ENCODE measurements at regions not wholly inside any gene's neighbourhood (a gene's known extent, or its start where the extent isn't known, plus 50 kb on each side); places are given as distances from the start of the nearest gene placed in this dataset.

GRCh38 chr2:144959416-144959815 is 439.5 kb upstream of the ZEB2 start:
- no peak for DNase-seq
- peaks cover 0 to 3% (median under 1%) of the 10 kb centered on the region in 5 experiments for H3K9me3 ChIP-seq (ENCODE audit: control extremely low read depth in 1 of 5, control insufficient read depth in 4 of 5, insufficient read depth in 2 of 5, low read depth in 1 of 5, low read length in 4 of 5)
- WGBS (ENCODE audit: insufficient coverage), result 100% methylated on average over 1 of the region's 2 CpGs
- H3K4me3 ChIP-seq (ENCODE audit: control insufficient read depth in 1 of 7, extremely low read depth in 1 of 7, insufficient read depth in 4 of 7, low read depth in 2 of 7, low read length in 6 of 7), result no peak overlapping the region
- POLR2A ChIA-PET, result no interaction called here
- CTCF ChIA-PET, result no interaction called here
- H3K36me3 ChIP-seq (ENCODE audit: control insufficient read depth in 4 of 4, insufficient read depth in 4 of 4, low read length in 3 of 4), result no peaks in the 10 kb centered on the region
- H3K4me1 ChIP-seq (ENCODE audit: control extremely low read depth in 1 of 4, control insufficient read depth in 4 of 4, insufficient read depth in 4 of 4, low read length in 3 of 4), result no peaks in the 10 kb centered on the region
- H3K27ac ChIP-seq (ENCODE audit: insufficient read depth in 1 of 2, low read depth in 1 of 2, low read length in 2 of 2, poor library complexity in 1 of 2, severe bottlenecking in 2 of 2), result no peak overlapping the region
- H3K27me3 ChIP-seq (replicated peaks in 2 of 5; ENCODE audit: control insufficient read depth in 4 of 5, insufficient read depth in 5 of 5, low read length in 4 of 5), result no peaks in the 10 kb centered on the region

- H3K27ac ChIP-seq (ENCODE audit: insufficient read depth in 1 of 2, low read depth in 1 of 2, low read length in 2 of 2, poor library complexity in 1 of 2, severe bottlenecking in 2 of 2), result no peak overlapping the region
- no peaks in the 10 kb centered on the region for H3K36me3 ChIP-seq (ENCODE audit: control insufficient read depth in 4 of 4, insufficient read depth in 4 of 4, low read length in 3 of 4)
- H3K4me3 ChIP-seq (ENCODE audit: control insufficient read depth in 1 of 7, extremely low read depth in 1 of 7, insufficient read depth in 4 of 7, low read depth in 2 of 7, low read length in 6 of 7), result no peak overlapping the region
- H3K9me3 ChIP-seq (ENCODE audit: control extremely low read depth in 1 of 5, control insufficient read depth in 4 of 5, insufficient read depth in 2 of 5, low read depth in 1 of 5, low read length in 4 of 5), result no peaks in the 10 kb centered on the region
- WGBS (ENCODE audit: insufficient coverage), result 95% methylated on average over 2 of the region's 3 CpGs
- ChIA-PET CTCF (no interaction called here), POLR2A (no interaction called here)
- H3K27me3 ChIP-seq (replicated peaks in 2 of 5; ENCODE audit: control insufficient read depth in 4 of 5, insufficient read depth in 5 of 5, low read length in 4 of 5), result no peaks in the 10 kb centered on the region
- no peak for DNase-seq
- H3K4me1 ChIP-seq (ENCODE audit: control extremely low read depth in 1 of 4, control insufficient read depth in 4 of 4, insufficient read depth in 4 of 4, low read length in 3 of 4), result peaks cover 0 to 2% (median 0%) of the 10 kb centered on the region in 4 experiments
Measured at GRCh38 chr2:144950899-144951560, 431.1 kb upstream of the ZEB2 start.

GRCh38 chr2:144948205-144948855 is 428.4 kb upstream of the ZEB2 start:
- peaks cover 0 to 2% (median 0%) of the 10 kb centered on the region in 4 experiments for H3K4me1 ChIP-seq (ENCODE audit: control extremely low read depth in 1 of 4, control insufficient read depth in 4 of 4, insufficient read depth in 4 of 4, low read length in 3 of 4)
- H3K4me3 ChIP-seq (ENCODE audit: control insufficient read depth in 1 of 7, extremely low read depth in 1 of 7, insufficient read depth in 4 of 7, low read depth in 2 of 7, low read length in 6 of 7), result no peak overlapping the region
- H3K27ac ChIP-seq (ENCODE audit: insufficient read depth in 1 of 2, low read depth in 1 of 2, low read length in 2 of 2, poor library complexity in 1 of 2, severe bottlenecking in 2 of 2), result no peak overlapping the region
- H3K9me3 ChIP-seq (ENCODE audit: control extremely low read depth in 1 of 5, control insufficient read depth in 4 of 5, insufficient read depth in 2 of 5, low read depth in 1 of 5, low read length in 4 of 5), result no peaks in the 10 kb centered on the region
- POLR2A ChIA-PET, result no interaction called here
- CTCF ChIA-PET, result no interaction called here
- 100% methylated on average over 1 of the region's 2 CpGs for WGBS (ENCODE audit: insufficient coverage)
- H3K36me3 ChIP-seq (ENCODE audit: control insufficient read depth in 4 of 4, insufficient read depth in 4 of 4, low read length in 3 of 4), result no peaks in the 10 kb centered on the region
- DNase-seq, result peak in 1 of 3 donors; percentile 6
- no peaks in the 10 kb centered on the region for H3K27me3 ChIP-seq (replicated peaks in 2 of 5; ENCODE audit: control insufficient read depth in 4 of 5, insufficient read depth in 5 of 5, low read length in 4 of 5)

- CTCF ChIA-PET, result no interaction called here
Measured at GRCh38 chr2:144947709-144948037, 427.8 kb upstream of the ZEB2 start.

GRCh38 chr2:144946263-144946662 is 426.3 kb upstream of the ZEB2 start:
- no peaks in the 10 kb centered on the region for H3K27me3 ChIP-seq (replicated peaks in 2 of 5; ENCODE audit: control insufficient read depth in 4 of 5, insufficient read depth in 5 of 5, low read length in 4 of 5)
- no peaks in the 10 kb centered on the region for H3K36me3 ChIP-seq (ENCODE audit: control insufficient read depth in 4 of 4, insufficient read depth in 4 of 4, low read length in 3 of 4)
- no peaks in the 10 kb centered on the region for H3K9me3 ChIP-seq (ENCODE audit: control extremely low read depth in 1 of 5, control insufficient read depth in 4 of 5, insufficient read depth in 2 of 5, low read depth in 1 of 5, low read length in 4 of 5)
- ChIA-PET POLR2A (no interaction called here), CTCF (no interaction called here)
- no peak overlapping the region for H3K4me3 ChIP-seq (ENCODE audit: control insufficient read depth in 1 of 7, extremely low read depth in 1 of 7, insufficient read depth in 4 of 7, low read depth in 2 of 7, low read length in 6 of 7)
- WGBS (ENCODE audit: insufficient coverage), result no CpG with 5 or more reads among the region's 1 CpG
- H3K4me1 ChIP-seq (ENCODE audit: control extremely low read depth in 1 of 4, control insufficient read depth in 4 of 4, insufficient read depth in 4 of 4, low read length in 3 of 4), result peaks cover 0 to 2% (median 0%) of the 10 kb centered on the region in 4 experiments
- H3K27ac ChIP-seq (ENCODE audit: insufficient read depth in 1 of 2, low read depth in 1 of 2, low read length in 2 of 2, poor library complexity in 1 of 2, severe bottlenecking in 2 of 2), result no peak overlapping the region
- no peak for DNase-seq

More at GRCh38 chr2:144947709-144948037, 427.8 kb upstream of the ZEB2 start:
- H3K27me3 ChIP-seq (replicated peaks in 2 of 5; ENCODE audit: control insufficient read depth in 4 of 5, insufficient read depth in 5 of 5, low read length in 4 of 5), result no peaks in the 10 kb centered on the region
- H3K4me3 ChIP-seq (ENCODE audit: control insufficient read depth in 1 of 7, extremely low read depth in 1 of 7, insufficient read depth in 4 of 7, low read depth in 2 of 7, low read length in 6 of 7), result no peak overlapping the region
- H3K4me1 ChIP-seq (ENCODE audit: control extremely low read depth in 1 of 4, control insufficient read depth in 4 of 4, insufficient read depth in 4 of 4, low read length in 3 of 4), result peaks cover 0 to 2% (median 0%) of the 10 kb centered on the region in 4 experiments
- POLR2A ChIA-PET, result no interaction called here
- WGBS (ENCODE audit: insufficient coverage), result no CpG with 5 or more reads among the region's 2 CpGs
- H3K36me3 ChIP-seq (ENCODE audit: control insufficient read depth in 4 of 4, insufficient read depth in 4 of 4, low read length in 3 of 4), result no peaks in the 10 kb centered on the region
- no peak overlapping the region for H3K27ac ChIP-seq (ENCODE audit: insufficient read depth in 1 of 2, low read depth in 1 of 2, low read length in 2 of 2, poor library complexity in 1 of 2, severe bottlenecking in 2 of 2)
- DNase-seq, result no peak
- H3K9me3 ChIP-seq (ENCODE audit: control extremely low read depth in 1 of 5, control insufficient read depth in 4 of 5, insufficient read depth in 2 of 5, low read depth in 1 of 5, low read length in 4 of 5), result no peaks in the 10 kb centered on the region

- no peak overlapping the region for H3K4me3 ChIP-seq (ENCODE audit: control insufficient read depth in 1 of 7, extremely low read depth in 1 of 7, insufficient read depth in 4 of 7, low read depth in 2 of 7, low read length in 6 of 7)
- POLR2A ChIA-PET, result no interaction called here
- H3K27ac ChIP-seq (ENCODE audit: insufficient read depth in 1 of 2, low read depth in 1 of 2, low read length in 2 of 2, poor library complexity in 1 of 2, severe bottlenecking in 2 of 2), result no peak overlapping the region
- DNase-seq, result no peak
- CTCF ChIA-PET, result no interaction called here
- no peaks in the 10 kb centered on the region for H3K27me3 ChIP-seq (replicated peaks in 2 of 5; ENCODE audit: control insufficient read depth in 4 of 5, insufficient read depth in 5 of 5, low read length in 4 of 5)
- no peaks in the 10 kb centered on the region for H3K36me3 ChIP-seq (ENCODE audit: control insufficient read depth in 4 of 4, insufficient read depth in 4 of 4, low read length in 3 of 4)
- peaks cover 0 to 2% (median 0%) of the 10 kb centered on the region in 4 experiments for H3K4me1 ChIP-seq (ENCODE audit: control extremely low read depth in 1 of 4, control insufficient read depth in 4 of 4, insufficient read depth in 4 of 4, low read length in 3 of 4)
- WGBS (ENCODE audit: insufficient coverage), result no CpG with 5 or more reads among the region's 5 CpGs
- H3K9me3 ChIP-seq (ENCODE audit: control extremely low read depth in 1 of 5, control insufficient read depth in 4 of 5, insufficient read depth in 2 of 5, low read depth in 1 of 5, low read length in 4 of 5), result no peaks in the 10 kb centered on the region
Measured at GRCh38 chr2:144944546-144945220, 424.8 kb upstream of the ZEB2 start.

- WGBS (ENCODE audit: insufficient coverage), result no CpG with 5 or more reads among the region's 2 CpGs
- CTCF ChIA-PET, result no interaction called here
- no peaks in the 10 kb centered on the region for H3K36me3 ChIP-seq (ENCODE audit: control insufficient read depth in 4 of 4, insufficient read depth in 4 of 4, low read length in 3 of 4)
- no peaks in the 10 kb centered on the region for H3K9me3 ChIP-seq (ENCODE audit: control extremely low read depth in 1 of 5, control insufficient read depth in 4 of 5, insufficient read depth in 2 of 5, low read depth in 1 of 5, low read length in 4 of 5)
- DNase-seq, result no peak
- POLR2A ChIA-PET, result no interaction called here
- H3K4me3 ChIP-seq (ENCODE audit: control insufficient read depth in 1 of 7, extremely low read depth in 1 of 7, insufficient read depth in 4 of 7, low read depth in 2 of 7, low read length in 6 of 7), result no peak overlapping the region
- H3K27me3 ChIP-seq (replicated peaks in 2 of 5; ENCODE audit: control insufficient read depth in 4 of 5, insufficient read depth in 5 of 5, low read length in 4 of 5), result no peaks in the 10 kb centered on the region
- peaks cover 0 to 2% (median 0%) of the 10 kb centered on the region in 4 experiments for H3K4me1 ChIP-seq (ENCODE audit: control extremely low read depth in 1 of 4, control insufficient read depth in 4 of 4, insufficient read depth in 4 of 4, low read length in 3 of 4)
- H3K27ac ChIP-seq (ENCODE audit: insufficient read depth in 1 of 2, low read depth in 1 of 2, low read length in 2 of 2, poor library complexity in 1 of 2, severe bottlenecking in 2 of 2), result no peak overlapping the region
Measured at GRCh38 chr2:144943986-144944385, 424.1 kb upstream of the ZEB2 start.

All from common myeloid progenitor, CD34-positive (primary cell).